Chondrocyte (in vitro differentiated cells): ENCODE measurements at regions not wholly inside any gene's neighbourhood (a gene's known extent, or its start where the extent isn't known, plus 50 kb on each side); places are given as distances from the start of the nearest gene placed in this dataset.

Experiments
- DNase-seq: peaks from one replicate; pipeline ENCODE4 v3.0.0; 2021; ENCODE audit warnings: mixed read lengths, low spot score
- H3K27ac Mint-ChIP-seq: one replicate; pipeline ENCODE4 v1.8.0; 2021; ENCODE audit warnings: mild to moderate bottlenecking, moderate library complexity, mixed read lengths; ENCODE audit not compliant: unreplicated experiment
- H3K27me3 Mint-ChIP-seq: 2 replicates; pipeline ENCODE4 v1.8.0; 2021; ENCODE audit warnings: low read depth, mixed read lengths
- H3K36me3 Mint-ChIP-seq: 2 replicates; pipeline ENCODE4 v1.8.0; 2021; ENCODE audit warnings: low read depth, mixed read lengths
- H3K4me1 Mint-ChIP-seq: 2 replicates; pipeline ENCODE4 v1.8.0; 2021; ENCODE audit warnings: low read depth, mild to moderate bottlenecking, mixed read lengths
- H3K4me3 Mint-ChIP-seq: one replicate; pipeline ENCODE4 v1.8.0; 2021; ENCODE audit warnings: mild to moderate bottlenecking, moderate library complexity, mixed read lengths; ENCODE audit not compliant: unreplicated experiment
- H3K9me3 Mint-ChIP-seq: 2 replicates; pipeline ENCODE4 v1.8.0; 2021; ENCODE audit warnings: low read depth, mixed read lengths
- TF ChIP-seq, protein P1 (sequence below): fragments of 200-600 bp; sonication (generic); IDR thresholded peaks from 2 replicates; pipeline ENCODE4 v1.5.0; 2021; ENCODE audit warnings: antibody characterized with exemption, mild to moderate bottlenecking, moderate library complexity

DNA sequence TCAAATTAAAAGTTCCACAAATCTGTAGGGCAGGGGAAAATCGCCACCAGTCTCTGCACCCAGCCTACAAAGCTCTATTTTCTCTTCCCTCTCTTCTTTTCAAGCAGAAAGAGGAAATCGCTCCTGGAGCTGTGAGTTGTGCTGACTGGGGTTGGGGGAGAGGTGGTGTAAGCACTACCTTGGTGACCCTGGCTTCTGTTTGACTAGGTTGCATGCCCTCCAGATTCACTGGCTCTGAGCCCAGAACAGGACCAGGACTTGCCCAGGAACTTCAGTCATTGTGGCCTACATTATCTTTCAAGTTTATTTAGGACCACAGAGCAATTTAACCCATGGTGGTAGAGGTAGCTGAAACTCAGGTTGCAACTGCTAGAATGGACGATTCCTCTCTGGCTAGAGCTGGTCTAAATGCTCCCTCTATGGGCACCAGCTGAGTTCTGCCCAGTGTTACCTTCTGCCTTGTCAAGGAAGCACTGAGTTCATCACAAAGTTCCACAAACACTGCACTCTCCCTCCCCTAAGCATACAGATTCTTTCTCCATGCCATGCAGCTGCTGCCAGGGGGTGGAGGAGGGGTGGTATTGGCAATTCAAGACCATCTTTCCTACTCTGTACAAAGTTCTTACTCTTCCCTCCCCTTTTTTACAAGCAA is 122.0 kb upstream of the BMP5 start:
- H3K9me3 Mint-ChIP-seq: peaks cover 12% of the 10 kb centered on the region
- no peak overlapping the region for H3K27ac Mint-ChIP-seq
- TF ChIP-seq, protein P1, sequence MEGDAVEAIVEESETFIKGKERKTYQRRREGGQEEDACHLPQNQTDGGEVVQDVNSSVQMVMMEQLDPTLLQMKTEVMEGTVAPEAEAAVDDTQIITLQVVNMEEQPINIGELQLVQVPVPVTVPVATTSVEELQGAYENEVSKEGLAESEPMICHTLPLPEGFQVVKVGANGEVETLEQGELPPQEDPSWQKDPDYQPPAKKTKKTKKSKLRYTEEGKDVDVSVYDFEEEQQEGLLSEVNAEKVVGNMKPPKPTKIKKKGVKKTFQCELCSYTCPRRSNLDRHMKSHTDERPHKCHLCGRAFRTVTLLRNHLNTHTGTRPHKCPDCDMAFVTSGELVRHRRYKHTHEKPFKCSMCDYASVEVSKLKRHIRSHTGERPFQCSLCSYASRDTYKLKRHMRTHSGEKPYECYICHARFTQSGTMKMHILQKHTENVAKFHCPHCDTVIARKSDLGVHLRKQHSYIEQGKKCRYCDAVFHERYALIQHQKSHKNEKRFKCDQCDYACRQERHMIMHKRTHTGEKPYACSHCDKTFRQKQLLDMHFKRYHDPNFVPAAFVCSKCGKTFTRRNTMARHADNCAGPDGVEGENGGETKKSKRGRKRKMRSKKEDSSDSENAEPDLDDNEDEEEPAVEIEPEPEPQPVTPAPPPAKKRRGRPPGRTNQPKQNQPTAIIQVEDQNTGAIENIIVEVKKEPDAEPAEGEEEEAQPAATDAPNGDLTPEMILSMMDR: no peak
- H3K36me3 Mint-ChIP-seq: no peaks in the 10 kb centered on the region
- no peak overlapping the region for H3K4me3 Mint-ChIP-seq
- no peaks in the 10 kb centered on the region for H3K27me3 Mint-ChIP-seq
- H3K4me1 Mint-ChIP-seq: peaks cover 25% of the 10 kb centered on the region
- no peak for DNase-seq

DNA sequence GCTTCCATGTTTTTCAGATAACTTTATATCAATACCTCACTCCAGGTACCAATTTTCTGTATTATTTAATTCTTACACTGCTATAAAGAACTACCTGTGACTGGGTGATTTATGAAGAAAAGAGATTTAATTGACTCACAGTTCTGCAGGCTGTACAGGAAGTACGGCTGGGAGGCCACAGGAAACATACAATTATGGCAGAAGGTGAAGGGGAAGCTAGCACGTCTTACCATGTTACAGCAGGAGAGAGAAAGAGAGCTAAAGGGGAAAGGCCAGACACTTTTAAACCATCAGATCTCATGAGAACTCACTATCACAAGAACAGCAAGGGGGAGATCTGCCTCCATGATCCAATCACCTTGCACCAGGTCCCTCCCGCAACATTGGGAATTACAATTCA is 119.1 kb upstream of the BMP5 start:
- Mint-ChIP-seq H3K4me3 (no peak overlapping the region), H3K4me1 (peaks cover 11% of the 10 kb centered on the region), H3K27ac (no peak overlapping the region), H3K27me3 (no peaks in the 10 kb centered on the region), H3K9me3 (peaks cover 13% of the 10 kb centered on the region), H3K36me3 (no peaks in the 10 kb centered on the region)
- DNase-seq: no peak
- TF ChIP-seq, protein P1: no peak

DNA sequence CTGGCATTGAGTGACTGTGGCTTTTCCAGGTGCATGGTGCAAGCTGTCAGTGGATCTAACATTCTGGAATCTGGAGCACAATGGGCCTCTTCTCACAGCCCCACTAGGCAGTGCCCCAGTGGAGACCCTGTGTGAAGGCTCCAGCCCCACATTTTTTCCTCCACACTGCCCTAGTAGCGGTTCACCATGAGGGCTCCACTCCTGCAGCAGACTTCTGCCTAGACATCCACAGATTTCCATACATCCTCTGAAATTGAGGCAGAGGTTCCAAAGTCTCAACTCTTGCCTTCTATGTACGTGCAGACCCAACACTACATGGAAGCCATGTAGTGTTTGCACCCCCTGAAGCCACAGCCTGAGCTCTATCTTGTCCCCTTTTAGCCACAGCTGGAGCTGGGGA is 118.0 kb upstream of the BMP5 start:
- DNase-seq: no peak
- H3K27me3 Mint-ChIP-seq: no peaks in the 10 kb centered on the region
- H3K4me1 Mint-ChIP-seq: peaks cover 4% of the 10 kb centered on the region
- H3K36me3 Mint-ChIP-seq: no peaks in the 10 kb centered on the region
- no peak overlapping the region for H3K4me3 Mint-ChIP-seq
- peaks cover 16% of the 10 kb centered on the region for H3K9me3 Mint-ChIP-seq
- TF ChIP-seq, protein P1: no peak
- H3K27ac Mint-ChIP-seq: no peak overlapping the region

DNA sequence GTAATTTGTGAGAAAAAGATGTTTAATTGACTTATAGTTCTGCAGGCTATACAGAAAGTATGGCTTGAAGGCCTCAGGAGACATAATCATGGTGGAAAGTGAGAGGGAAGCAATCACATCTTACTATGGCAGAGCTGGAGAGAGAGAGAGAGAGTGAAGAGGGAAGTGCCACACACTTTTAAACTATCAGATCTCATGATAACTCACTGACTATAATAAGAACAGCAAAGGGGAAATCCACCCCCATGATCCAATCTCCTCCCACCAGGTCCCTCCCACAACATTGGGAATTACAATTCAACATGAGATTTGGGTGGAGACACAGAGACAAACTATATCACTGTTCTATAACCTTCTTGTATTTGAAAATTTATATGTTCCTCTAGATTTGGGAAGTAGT is 117.2 kb upstream of the BMP5 start:
- no peaks in the 10 kb centered on the region for H3K27me3 Mint-ChIP-seq
- peaks cover 20% of the 10 kb centered on the region for H3K9me3 Mint-ChIP-seq
- DNase-seq: no peak
- no peak overlapping the region for H3K27ac Mint-ChIP-seq
- TF ChIP-seq, protein P1: no peak
- H3K4me1 Mint-ChIP-seq: peaks cover under 1% of the 10 kb centered on the region
- no peaks in the 10 kb centered on the region for H3K36me3 Mint-ChIP-seq
- no peak overlapping the region for H3K4me3 Mint-ChIP-seq

DNA sequence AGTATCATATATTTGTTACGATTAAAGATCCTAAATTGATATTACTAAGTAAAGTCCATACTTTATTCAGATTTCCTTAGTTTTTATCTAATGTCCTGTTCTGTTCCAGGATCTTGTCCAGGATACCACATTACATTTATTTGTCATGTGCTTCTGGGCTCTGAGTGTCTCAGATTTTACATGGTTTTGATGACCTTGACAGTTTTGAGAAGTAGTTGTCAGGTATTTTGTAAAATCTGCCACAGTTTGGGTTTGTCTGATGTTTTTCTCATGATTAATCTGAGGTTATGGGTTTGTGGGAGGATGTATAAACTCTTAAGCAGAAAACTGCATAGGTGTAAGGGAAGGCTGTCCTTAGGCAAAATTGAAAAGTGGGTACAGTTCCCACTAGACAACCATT is 109.9 kb upstream of the BMP5 start:
- Mint-ChIP-seq H3K27ac (no peak overlapping the region), H3K4me1 (no peaks in the 10 kb centered on the region), H3K9me3 (peaks cover 28% of the 10 kb centered on the region), H3K27me3 (no peaks in the 10 kb centered on the region), H3K4me3 (no peak overlapping the region), H3K36me3 (peaks cover 4% of the 10 kb centered on the region)
- no peak for DNase-seq
- TF ChIP-seq, protein P1: no peak
